ENCODE measurements at regions not wholly inside any gene's neighbourhood (a gene's known extent, or its start where the extent isn't known, plus 50 kb on each side); places are given as distances from the start of the nearest gene placed in this dataset.

DNA sequence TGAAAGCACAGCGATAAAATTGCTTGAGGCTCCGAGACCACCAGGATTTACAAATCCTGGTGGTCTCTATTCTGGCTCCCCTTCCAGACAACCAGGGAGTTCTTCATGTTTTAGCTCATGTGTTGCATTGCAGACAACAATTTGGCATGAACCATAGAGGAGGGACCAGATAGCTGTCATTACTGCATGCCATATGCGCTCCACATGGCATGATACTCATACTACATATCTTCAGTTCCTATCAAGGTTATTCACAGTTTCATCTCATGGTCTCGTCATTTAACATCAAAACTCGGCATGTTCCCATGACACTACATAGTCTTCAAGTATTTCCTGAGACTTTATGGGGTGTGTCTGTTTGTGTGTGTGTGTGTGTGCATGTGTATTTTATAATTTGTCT, 220.3 kb downstream of the OR13H1 start:
- in situ Hi-C loops (cut with HindIII; ENCODE audit: low sequenced_read_pairs) = no loop called here

DNA sequence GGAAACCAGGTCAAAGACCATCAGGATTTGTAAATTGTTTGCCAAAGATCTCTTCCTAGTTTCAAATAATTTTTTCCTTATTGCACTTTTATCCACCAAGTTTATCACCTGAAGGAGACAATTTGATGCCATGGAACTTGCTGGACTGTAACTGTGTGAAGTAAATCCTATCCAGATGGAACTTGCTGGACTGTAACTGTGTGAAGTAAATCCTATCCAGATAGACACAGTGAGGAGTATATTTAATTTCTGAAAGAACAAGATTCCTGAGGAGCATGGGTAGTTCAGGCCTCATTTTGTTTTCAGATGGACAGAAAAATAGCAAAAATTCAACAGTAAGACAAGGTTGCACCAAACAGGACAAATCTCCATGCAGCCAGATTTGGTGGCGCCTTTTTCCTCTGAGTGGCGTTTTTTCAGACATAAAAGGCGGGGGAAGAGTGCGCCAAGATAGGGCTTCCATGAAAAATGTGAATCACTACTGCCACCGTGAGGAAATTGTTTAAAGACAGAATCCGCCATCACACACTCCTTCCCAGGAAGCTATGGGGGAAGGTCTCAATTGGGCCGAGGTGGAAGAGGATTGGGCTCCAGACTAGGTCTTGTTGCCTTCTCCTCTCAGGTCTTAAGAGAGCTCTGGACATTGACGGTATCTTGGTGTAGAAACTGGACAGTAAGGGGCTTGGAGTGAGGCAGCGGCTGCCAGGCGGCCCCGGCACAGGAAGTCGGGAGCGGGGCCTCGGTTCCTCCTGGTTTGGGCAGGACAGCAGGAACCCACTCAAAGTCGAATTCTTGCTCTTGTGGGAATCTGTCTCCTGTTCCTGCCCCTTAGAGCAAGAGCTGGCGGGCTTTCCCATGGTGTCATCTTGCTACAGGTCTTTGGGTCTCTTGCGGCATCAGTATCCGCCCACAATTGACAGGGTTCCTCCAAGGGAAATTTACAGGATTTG, 234.7 kb downstream of the OR13H1 start:
- in situ Hi-C loops (cut with HindIII; ENCODE audit: low sequenced_read_pairs) = no loop called here

GRCh38 chrX:131779306-131779705, 235.4 kb downstream of the OR13H1 start:
- in situ Hi-C loops (cut with HindIII; ENCODE audit: low sequenced_read_pairs) = no loop called here

GRCh38 chrX:131779741-131780140, 235.9 kb downstream of the OR13H1 start:
- in situ Hi-C loops (cut with HindIII; ENCODE audit: low sequenced_read_pairs) = no loop called here

DNA sequence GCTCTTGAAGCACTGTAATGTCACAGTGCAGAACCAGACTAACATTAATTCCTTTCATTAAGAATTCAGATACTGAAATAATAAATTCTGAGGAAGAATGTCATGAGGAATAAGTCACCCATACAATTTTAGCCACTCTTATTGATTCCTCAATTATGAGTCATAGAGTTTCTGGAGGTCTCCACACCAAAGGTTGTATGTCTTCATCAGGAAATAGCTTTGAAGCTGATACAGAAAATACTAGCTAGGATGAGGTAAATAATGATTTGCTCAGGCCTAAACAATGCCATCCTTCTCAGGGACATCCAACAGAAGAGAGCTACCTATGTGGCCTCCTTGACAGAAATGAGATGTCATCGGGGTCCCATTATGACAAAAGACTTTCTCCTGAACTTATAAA, 238.8 kb downstream of the OR13H1 start:
- in situ Hi-C loops (cut with HindIII; ENCODE audit: low sequenced_read_pairs) = no loop called here

DNA sequence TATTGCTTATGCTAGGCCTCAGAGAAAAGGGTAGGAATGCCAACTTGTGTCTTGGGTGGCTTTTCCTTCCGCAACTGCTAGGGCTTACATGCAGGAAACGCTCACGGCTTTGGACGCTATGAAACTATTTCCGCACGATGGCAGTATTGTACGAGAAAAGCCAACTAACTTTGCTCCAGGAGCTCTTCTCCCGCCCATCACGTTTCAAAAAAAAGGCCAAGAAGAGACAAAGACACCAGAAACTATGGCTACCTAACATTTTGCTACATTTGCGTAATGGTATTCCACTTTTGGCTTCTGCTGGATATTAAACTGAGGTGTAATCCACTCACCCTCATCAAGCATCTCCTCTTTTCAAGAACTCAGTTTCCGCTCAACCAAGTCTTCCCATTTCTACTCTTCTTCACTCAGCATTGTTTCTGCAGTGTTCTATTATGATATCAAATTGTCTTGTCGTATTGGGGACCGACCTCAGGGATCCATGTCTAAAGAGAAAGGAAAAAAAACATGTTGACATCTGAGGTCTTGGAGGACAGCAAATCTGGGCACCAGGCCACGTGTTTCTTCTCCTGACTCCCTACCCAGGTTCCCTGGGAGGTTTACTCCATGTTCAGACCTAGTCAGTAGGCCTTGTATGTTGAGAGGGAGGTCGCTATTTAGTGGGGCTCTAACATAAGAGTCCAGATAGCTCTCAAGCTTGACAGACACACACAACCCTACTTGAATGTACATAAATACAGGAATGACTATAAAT, 239.4 kb upstream of the STK26 start:
- in situ Hi-C loops (cut with HindIII; ENCODE audit: low sequenced_read_pairs) = no loop called here

- in situ Hi-C loops (cut with HindIII; ENCODE audit: low sequenced_read_pairs) = no loop called here
These were observed 233.4 kb upstream of the STK26 start for GRCh38 chrX:131789664-131790063.

- in situ Hi-C loops (cut with HindIII; ENCODE audit: low sequenced_read_pairs) = no loop called here
These were observed 231.3 kb upstream of the STK26 start for GRCh38 chrX:131791608-131792355.

DNA sequence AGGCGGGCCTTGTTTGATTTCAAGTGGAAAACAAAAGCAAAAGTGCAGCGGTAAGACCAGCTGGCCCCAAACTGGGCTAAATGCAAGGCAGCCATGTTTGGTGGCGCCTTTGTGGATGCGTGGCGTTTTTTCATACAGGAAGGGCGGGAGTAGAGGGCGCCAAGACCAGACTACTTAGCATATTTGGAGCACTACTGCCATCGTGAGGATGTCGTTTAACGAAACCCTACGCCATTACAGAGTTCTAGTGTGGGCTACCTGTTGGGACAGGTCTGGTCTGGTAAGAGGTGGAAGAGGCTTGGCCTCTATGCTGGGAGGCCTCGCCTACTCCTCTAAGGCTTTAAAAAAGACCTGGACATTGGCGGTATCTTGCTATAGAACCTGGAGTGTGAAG, 230.7 kb upstream of the STK26 start:
- in situ Hi-C loops (cut with HindIII; ENCODE audit: low sequenced_read_pairs) = no loop called here

DNA sequence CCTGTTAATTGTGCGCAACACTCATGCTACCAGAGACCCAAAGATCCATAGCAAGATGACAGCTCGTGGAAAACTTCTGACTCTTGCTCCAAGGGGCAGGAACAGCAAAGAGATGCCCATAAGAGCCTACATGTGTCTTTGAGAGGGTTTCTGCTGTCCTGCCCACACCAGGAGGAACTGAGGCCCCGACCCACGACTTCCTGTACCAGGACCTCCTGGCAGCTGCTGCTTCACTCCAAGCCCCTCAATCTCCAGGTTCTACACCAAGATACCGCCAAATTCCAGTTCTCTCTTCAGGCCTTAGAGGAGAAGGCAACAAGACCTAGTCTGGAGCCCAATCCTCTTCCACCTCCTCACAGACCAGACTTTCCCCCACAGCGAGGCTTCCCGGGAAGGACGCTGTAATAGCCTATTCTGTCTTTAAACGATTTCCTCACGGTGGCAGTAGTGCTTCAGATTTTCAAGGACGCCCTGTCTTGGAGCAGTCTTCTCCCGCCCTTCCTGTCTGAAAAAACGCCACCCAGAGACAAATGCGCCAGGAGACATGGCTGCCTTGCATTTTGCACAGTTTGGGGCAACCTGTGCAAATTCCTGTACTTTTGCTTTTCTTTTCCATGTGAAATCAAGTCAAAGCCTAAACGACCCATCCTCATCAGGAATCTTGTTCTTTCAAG, 230.2 kb upstream of the STK26 start:
- in situ Hi-C loops (cut with HindIII; ENCODE audit: low sequenced_read_pairs) = no loop called here

DNA sequence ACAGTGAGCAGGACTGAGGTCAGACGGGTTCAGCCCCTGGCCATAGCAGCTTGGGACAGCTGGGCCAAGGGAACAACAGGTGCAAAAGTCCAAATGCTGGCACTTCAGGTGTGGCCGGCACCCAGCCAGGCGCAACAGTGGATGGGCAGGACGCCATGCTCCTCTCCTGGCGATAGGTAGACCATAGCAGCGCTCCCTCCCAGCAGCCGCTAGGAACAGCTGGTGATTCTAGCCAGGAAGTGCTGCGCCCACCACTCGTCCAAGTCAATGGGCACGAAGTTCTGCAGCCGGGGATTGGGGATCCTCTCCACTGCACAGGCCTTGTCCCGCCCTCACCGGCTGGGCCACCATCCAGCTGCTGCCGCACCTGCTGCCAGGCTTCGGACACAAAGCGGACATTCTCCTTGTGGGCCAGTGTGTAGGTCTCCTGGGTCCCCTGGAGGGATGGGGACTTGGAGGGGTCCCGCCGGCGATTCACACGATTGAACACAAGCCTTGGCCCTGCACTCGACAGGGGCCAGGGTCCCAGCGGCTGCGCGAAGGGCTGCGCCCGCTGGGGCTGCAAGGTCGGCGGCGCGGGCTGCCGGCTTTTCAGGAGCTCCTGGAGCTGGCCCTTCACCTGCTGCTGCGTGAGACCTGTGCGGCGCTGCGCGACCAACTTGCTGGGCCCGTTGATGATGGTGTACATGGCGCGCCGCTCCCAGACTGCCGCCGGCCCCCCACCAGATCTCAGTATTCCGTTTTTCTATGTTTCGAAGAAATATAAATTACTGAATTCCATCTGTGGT, 227.5 kb upstream of the STK26 start:
- in situ Hi-C loops (cut with HindIII; ENCODE audit: low sequenced_read_pairs) = no loop called here

DNA sequence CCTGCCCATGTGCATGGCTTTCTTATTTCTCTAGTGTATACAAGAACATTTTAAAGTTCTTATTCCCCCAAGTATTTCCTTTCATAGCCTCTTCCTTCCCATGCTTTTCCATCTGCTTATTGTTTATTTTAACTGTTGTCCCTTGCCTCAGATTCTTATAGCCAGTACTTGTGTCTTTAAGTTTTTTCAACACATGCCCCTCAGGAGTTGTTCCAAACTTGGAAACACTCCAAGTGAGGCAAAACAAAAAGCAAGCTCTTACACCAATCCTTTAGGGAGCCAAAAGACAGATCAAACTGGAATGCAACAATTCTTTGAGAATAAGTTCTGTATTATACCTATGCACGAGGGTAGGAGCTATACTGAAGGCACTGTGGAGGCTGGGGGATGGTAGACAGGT, 222.0 kb upstream of the STK26 start:
- in situ Hi-C loops (cut with HindIII; ENCODE audit: low sequenced_read_pairs) = no loop called here

DNA sequence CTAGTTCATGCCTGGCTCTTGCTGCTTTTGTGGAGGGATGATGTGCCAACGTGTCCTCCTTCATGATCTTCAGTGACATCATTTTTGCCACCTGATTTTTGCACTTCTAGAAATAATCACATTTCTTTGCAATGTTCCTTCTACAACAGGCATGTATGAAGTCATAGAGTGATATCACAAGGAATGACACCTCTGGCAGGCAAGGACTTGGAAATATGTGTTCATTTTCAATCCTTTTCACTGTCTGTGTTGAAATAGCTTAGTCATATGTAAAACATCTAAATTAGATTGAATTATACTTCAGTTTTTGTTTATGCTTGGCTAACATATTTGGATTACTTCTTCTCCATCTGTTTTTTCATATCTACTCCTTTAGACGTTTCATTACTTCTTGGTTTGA, 221.2 kb upstream of the STK26 start:
- in situ Hi-C loops (cut with HindIII; ENCODE audit: low sequenced_read_pairs) = no loop called here

DNA sequence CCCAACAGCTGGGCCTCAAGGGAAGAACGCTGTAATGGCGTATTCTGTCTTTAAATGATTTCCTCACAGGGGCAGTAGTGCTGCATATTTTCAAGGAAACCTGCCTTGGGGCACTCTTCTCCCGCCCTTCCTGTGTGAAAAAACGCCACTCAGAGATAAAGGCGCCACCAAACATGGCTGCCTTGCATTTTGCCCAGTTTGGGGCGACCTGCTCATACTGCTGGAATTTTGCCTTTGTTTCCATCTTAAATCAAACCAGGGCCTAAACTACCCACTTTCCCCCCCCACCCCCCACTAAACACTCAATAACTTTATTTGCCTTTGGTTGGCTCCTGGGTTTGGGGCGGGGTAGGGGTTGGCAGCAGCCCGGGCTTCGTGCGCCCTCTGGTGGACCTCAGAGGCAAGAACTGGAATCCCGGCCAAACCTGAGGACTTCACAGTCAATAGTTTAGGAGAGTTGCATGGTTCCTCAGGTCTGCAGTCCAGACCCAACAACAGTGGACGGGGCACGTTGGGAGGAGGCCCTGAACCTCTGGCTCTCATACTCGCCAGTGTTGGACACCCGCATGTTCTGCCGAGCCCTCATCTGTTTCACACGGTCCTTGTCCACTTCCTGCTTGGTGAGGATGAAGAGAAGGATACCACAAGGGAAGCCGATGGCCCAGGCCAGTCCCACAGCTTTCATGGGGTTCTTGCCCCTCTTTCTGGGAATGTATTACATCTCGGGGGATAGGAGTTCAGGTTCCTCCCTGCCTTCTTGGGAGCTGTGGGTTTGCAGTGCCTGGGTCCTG, 220.1 kb upstream of the STK26 start:
- in situ Hi-C loops (cut with HindIII; ENCODE audit: low sequenced_read_pairs) = no loop called here

DNA sequence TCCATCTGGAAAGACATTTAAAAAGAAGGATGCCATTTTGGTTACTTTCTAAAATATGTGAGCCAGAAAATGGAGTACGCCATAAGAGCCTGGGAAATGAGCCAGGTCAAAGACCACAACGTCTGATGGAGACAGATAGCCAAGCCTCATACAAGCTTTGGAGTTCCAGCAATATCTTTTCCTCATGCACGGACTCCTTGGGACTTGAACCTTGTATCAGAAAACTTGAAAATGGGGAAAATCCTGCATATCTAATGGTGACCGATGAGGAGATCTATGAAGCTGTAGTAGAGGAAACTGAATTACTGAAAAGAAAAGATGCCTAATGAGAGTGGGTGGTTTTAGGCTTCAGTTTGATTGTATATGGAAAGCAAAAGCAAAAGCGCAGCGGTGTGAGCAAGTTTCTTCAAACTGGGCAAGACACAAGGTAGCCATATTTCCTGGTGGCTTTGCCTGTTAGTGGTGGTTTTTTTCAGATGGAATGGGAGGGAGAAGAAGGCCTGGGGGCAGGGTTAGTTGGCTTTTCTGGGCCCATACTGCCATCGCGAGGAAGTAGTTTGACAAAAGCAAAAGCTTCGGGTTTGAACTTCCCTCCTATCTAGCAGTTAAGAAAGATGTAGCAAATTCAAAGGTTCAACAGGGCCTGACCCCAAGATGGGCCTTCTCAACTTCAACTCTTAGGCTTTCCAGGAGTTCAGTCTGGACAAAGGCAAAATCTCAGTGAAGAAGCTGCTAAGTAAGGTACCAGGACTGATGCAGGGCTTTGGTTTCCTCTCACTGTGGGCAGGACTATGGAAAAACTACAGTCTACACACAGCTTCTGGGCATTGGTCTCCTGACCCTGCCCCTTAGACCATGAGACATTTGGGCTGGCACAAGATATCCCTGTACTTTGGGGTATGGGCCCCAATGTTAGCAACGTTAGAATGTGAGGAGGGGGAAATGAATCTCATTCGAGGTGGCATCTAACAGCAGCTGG, 210.0 kb upstream of the STK26 start:
- in situ Hi-C loops (cut with HindIII; ENCODE audit: low sequenced_read_pairs) = loop anchor here (5.0 kb wide), 1 partner anchor 46 kb away; no protein-coding TSS in a partner anchor

DNA sequence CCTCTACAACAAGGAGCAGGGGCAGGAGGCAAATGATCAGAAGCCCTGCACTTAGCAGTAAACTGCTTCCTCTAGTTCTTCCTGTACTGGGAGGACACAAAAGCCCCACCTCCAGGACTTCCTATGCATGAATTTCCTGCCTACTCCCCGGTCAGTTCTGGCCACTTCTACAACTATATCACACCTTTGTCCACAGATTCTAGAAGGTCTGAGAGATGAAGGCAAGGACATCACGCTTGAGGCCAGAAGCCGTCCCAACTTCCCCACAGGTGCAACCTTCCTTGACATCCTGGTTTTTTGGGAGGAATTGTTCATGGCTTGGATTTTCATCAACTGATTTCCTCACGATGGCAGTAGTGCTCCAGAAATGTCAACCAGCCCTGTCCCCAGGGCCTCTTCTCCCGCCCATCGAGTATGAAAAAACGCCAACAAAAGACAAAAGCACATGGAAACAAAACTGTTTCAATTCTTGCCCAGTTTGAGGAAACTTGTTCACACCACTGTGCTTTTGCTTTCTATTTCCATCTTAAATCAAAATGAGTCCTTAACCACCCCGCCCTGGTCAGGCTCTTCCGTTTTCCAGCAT, 206.5 kb upstream of the STK26 start:
- in situ Hi-C loops (cut with HindIII; ENCODE audit: low sequenced_read_pairs) = no loop called here

DNA sequence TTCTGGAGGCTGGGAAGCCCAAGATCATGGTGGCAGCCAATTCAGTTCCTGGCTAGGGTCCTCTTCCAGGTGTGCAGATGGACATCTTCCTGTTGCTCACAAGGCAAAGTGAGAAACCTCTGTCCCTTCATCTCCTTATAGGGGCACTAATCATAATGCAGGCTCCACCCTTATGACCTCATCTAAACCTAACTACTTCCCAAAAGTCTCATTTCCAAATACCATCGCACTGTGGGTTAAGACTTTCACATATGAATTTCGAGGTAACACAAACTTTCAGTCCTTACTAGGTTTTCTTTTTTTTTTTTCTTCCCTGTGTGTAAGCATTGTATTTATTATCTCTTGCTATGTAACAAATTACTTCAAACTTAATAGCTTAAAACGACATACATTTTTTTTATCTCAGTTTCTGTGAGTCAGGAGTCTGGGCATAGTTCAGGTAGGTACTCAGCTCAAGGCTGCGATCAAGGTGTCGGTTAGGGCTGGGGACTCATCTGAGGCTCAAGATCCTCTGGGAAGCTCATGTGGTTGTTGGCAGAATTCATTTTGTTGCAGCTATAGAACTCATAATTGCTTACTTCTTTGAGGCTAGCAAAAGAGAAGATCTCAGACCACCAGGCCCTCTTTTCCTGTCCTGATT, 204.7 kb upstream of the STK26 start:
- in situ Hi-C loops (cut with HindIII; ENCODE audit: low sequenced_read_pairs) = no loop called here
